ENCODE measurements at regions not wholly inside any gene's neighbourhood (a gene's known extent, or its start where the extent isn't known, plus 50 kb on each side); places are given as distances from the start of the nearest gene placed in this dataset.
A peak's percentile ranks its signal among the peaks of the same experiment; 100 is the strongest.

DNA sequence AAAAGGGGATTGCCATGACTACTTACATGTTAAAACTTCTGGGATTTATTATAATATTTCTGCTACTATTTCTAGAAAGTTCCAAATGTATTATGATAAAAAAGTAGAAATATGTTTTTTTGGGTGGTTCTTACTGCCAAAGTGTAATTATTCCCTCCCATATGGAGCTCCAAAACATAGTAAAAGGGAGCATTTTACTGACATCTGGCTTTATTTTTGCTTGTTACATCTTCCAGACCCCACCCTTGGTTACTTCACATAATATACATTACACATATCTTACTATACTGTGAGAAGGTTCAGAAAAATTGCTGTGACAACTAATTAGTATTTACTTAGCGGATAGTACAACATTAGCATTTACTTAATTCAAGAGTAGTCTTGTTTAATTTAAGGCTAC is 205.1 kb upstream of the TLL1 start:
- DNase-seq = no peak

DNA sequence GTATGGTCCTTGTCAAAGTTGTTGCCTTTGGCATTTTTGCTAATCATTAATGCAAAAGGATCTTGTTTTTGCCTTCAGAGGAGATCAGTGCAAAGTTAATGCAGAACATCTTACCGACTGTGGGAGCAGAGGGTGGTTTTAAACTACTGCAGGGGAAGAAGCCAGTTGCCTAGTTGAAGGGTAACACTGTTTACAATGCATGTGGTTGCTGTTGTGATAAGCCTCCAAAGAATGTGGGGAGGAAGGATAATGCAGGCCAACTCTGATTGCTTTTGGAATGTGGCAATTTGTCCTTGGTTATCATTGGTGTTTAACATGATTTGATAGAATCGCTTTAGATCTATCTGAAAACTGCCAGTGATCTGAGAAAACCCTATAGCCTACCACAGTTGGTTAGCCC is 204.3 kb upstream of the TLL1 start:
- no peak for DNase-seq

DNA sequence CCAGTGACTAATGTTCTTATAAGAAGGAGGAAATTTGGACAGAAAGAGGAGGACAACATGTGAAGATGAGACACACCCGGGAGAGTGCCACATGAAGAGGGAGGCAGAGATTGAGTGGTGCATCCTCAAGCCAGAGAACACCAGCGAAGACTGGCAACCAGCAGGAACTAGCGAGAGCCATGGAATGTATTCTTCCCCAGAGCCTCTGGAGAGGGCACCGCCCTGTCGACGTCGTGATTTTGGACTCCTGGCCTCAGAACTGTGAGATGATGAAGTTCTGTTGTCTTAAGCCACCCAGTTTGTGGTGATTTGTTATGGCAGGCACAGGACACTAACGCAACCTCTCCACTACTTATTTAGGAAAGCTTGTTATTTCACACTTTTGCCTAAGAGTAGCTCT is 196.0 kb upstream of the TLL1 start:
- no peak for DNase-seq

DNA sequence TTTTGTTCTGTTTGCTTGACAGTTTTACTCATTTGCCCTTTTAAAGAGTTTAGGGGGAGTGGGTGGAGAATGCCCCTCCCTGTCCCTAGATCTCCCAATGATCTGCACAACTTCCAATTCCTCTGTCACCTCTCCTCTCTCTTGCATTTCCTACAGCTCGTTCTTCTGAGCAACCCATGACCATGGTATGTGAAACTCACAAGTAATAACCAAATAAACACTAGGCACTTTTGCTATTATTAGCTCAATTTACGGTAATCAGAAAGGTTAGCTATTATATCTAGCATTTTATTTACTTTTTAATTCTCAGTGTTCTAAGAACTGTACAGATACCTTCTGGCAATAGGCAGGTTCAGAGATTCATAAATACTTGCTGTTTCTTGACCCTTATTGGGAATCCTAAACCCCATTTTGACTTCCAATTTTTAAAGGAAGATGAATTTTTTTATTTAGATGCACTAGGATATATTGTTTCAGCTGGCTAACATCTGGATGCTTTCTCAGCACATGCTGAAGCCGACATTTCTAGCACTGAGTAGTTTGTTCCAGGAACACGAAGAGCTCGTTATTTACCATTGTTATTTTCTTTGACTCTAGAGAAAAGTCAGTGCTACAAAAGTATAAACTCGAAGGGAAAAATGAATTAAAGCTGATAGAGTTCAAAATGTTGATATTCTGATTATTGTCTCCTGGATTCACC is 194.7 kb upstream of the TLL1 start:
- DNase-seq = no peak

DNA sequence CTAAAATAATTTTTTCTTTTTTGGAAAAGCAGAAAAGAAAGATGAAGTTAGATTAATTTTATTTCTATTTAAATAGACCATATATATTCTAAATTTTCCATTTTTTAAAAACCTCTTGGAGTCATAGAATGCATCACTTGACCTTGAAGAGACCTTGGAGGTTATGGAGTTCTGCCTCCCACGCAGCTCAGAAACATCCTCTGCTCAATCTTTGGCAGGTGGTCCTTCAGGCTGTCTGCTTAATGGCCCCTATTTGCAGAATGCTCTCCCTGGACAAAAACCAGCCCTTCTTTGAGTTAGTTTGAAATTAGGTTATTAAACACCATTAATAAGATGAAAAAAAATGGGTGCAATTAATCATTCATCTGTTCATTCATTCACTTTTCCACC is 194.1 kb upstream of the TLL1 start:
- DNase-seq = no peak

DNA sequence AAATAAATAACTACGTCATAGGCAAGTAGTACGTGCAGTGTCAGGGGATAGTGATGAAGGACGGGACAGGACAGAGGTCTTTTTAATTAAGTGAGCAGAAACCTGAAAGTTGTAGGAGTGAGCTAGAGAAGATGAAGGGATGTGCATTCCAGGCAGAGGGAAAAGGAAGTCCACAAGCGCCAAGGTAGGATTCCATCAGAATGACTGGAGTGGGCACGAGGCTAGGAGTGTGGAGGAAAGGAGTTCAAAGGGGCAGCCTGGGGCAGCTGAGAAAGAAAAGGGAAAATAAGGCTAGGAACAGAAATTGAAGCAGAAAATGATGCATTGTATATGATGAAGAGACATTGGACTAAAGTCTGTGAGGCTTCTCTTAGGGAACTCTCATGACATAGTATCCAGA is 192.2 kb upstream of the TLL1 start:
- DNase-seq = no peak

DNA sequence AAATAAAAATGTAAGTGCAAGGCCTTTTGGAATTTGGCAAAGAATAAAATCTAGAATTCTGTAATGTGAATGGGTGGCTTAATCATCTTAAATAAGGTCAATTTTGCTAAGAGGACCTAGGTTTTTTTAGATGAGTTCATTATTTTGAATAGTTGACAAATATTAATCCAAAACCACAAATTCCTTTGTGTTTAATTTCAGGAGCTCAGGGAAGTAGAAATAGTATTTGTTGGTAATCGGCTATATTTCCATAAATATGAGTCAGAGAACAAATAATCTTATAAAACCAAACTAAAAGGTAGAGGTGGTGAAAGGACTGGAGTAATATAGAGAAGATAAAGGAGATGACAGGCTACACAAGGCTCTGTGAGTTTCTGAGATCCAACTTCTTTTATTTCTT is 190.4 kb upstream of the TLL1 start:
- DNase-seq = no peak

DNA sequence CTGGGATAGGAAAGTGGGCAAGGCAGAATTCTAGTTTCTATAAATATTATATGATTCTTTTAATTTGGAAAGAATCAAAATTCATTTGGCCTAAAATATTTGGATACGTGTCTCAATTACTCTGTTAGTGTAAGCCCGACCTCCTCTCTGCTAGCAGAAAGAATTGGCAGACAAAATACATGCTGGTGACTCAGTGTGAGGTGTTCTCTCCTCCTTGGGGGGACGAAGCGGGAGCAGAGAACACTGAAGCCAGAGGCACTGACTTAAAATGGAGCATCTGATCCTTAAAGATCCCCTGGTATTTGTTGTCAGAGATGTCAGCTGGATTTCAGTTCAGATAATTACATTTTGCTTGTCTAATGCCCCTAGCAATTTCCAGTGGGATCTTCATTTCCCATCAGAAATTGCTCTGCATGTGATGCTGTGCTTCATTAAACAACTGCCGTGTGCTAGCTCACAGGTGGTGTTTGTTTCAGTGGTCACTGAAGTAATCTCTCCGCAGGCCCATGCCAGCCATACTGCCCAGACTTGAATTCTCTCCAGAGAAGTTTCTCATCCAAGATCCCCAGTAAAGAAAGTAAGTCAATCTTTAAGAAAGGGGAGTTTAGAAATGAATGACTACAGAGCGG is 188.7 kb upstream of the TLL1 start:
- no peak for DNase-seq

DNA sequence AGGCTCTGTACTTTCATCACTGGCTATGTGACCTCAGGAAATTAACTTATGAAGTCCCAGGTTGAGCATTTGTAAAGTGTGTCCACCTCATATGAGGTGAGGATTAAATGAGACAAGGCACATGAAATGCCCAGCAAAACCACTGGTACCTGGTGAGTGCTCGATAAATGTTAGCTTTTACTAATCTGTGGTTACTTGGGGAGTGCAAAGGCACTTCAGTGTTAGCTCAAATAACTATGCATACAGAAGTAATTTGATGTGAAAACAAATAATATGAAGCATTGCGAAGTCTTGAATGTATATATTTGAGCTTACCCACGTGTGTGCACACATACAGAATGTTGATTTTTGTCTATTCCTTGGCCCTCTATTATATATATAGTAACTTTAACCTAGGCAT is 186.3 kb upstream of the TLL1 start:
- no peak for DNase-seq

DNA sequence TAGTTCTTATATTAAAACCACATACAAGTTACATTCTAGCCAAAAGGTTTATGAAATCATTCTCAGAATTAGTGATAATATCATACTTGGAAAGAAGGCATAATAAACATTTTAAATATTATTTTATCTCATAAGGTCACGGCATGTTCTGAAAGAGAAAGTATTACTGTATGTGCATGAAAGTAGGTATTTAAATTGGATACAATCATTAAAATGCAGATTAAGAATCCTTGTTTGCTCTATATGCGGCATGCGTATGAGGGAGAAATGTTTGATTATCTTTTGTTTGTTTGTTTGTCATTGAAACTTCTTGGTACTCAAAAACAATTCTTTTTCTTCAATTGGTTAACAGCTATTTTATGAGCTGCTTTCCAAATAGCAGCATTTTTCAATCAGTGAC is 183.9 kb upstream of the TLL1 start:
- DNase-seq = no peak

DNA sequence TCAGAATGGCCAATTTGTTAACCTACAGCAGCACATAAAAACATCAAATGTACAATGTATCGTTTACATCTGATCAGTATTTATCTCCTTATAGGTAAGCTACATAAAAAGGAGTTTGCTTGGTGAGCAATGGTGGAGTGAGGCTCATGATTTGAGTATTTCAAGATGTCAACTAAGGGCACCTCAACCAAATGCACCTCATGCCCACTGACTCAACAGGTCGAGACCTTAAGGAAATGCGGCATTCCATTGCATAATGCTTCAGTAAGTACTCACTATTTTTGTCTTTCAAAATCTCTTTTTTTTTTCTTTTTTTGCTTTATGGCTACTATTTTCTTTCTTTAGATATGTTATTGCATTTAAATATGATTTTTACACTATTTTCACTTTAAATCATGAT is 181.0 kb upstream of the TLL1 start:
- DNase-seq = no peak

DNA sequence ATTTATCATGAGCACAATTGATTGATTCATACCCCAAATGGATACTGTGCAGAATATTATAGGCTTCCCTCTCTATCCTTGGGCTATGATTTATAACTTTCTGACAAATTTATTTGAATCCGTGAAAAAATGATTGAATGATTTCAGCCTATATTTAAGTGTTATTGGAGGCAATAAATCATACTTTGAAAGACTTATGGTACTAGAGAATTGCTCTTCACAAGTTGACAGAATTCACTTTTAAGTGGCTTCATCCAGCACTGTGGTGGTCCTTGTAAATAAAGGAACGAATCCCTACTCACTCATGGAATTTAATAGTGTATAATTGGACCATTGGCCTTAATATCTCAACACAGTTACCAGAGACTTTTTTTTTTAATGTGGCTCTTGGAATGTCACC is 174.8 kb upstream of the TLL1 start:
- DNase-seq = no peak

DNA sequence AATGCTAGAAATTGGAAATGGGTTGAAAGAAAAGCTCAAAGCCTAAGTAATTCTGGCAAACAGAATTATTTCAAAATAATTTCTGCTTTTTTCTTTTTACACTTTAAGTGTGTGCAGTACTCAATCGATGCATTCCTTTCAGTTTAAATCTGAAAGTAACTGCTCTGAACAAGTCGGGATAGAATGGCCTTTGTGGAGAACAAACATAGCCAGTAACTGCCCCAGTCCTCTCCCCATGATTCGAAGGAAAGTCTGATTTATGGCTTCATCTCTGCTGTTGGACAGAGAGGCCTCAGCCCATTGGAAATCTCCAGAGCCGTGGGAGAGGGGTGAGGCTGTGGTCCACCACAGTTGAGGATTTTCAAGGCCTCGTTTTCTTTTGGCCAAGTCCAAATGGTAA is 174.0 kb upstream of the TLL1 start:
- no peak for DNase-seq

DNA sequence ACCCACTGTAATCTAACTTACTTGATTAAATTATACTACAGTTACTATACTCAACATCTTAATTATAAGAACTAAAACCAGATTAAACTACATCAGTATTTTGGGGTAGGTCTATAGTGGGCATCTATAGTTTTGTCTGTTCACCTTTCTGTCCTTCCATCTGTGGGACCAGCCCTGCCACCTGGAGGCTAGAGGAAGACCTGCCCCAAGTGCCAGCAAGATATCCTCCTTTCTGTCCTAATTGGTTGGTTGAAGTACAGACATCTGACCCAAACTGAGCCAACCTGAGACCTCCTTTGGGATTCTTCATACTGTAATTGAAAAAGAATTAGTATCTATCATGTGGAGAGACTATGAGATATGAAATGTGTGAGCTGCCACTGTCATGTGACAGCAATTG is 172.2 kb upstream of the TLL1 start:
- DNase-seq = no peak

DNA sequence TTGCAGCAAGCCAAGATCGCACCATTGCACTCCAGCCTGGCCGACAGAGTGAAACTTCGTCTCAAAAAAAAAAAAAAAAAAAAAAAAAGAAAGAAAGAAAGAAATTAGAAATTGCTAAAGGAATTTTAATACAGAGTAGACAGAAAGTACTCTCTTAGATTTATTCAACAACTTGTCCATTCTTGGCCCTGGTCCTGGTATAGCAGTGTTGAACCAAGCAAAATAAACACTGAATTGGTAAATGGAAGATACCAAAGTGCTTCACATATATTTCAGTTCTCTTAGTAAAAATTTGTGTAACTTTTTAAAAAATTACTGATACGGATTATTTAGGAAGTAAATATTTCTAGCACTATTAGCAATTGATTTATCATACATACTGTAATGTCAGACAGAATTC is 165.9 kb upstream of the TLL1 start:
- no peak for DNase-seq

DNA sequence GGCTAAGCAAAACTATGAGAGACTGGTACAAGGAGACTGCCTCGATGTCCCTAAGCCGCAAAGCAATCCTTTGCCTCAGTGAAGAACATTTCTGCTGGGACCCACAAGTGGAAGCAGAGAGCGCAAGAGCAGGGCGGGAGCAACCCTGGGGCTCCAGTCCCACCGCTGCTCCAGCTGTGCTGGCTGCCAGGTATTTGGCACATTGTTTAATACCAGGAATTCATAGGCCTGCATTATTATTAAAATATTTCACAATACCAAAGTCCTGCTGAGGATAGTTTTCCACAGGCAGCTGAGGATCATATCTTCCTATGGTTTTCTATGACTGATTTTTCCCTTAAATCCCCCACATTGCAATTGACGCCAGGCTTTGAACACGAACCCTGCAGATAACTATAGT is 163.5 kb upstream of the TLL1 start:
- DNase-seq = no peak

DNA sequence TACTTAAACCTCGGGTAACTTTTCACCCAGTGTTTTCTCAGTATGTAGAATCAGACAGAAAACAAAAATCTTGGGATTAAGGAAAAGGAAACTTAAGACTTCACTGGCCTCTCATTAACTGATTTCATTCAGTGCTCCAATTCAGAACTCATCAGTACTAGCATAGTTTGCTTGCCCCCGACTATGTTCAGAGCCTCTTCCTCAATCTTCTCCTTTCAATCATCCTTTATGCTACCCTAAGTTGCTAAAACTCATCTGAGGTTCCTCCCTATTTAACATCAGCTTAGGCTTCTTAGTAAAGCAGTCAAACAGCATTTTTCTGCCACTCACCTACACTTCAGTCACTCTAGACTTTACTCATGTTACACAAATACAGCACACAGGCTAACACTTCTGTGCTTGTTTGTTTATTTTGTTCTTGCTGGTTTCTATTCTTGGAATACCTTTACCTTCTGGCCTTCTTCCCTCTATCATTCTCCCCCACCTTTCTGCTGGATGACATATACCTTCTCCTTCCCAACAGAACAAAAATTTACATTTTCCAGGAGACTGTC is 163.0 kb upstream of the TLL1 start:
- DNase-seq = peak; percentile 32 to 48

DNA sequence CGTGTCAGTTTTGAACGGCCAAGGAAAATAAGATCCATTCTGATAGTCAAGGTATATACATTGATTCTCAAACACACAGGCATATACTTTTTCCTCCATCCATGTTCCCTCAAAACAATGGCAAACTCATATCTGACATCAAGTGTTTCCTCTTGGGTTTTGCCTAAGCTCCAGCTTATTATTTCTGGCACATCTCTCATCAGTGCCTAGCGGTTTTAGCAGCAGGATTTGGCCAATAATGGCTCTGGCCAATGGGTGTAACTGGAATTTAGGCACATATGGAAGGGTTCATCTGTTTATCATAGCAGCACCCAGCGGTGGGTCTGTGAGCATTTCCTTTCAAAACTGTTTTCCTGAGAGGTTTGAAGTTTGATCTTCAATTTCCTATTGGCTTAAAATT is 161.6 kb upstream of the TLL1 start:
- DNase-seq = no peak

DNA sequence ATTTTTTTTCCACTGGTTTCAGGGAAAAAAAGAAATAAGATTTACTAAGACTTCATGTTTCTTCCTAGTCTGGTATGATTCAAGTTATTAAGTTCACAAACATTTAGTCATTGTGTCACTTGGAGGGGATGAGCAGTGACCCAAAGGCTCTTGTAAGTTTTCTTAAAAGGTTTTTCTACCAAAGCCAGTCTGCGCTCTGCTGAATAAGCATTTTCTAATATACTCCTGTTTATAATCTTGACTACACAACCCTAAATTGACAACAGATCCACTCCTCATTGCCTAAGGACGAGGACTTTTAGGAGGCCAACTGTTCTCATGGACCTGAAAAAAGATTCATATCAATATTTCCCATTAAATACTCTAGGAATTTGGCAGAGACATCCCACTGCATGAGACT is 161.1 kb upstream of the TLL1 start:
- DNase-seq = no peak

DNA sequence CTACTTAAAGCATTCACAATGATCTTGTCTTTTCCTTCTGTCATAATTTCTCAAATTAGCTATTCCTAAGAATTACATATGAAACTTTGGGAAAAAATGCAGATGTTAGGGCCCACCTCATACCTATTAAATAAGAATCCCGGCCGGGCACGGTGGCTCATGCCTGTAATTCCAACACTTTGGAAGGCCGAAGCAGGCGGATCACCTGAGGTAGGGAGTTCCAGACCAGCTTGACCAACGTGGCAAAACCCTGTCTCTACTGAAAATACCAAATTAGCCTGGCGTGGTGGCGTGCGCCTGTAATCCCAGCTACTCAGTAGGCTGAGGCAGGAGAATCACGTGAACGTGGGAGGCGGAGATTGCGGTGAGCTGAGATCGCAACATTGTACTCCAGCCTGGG is 158.4 kb upstream of the TLL1 start:
- DNase-seq = no peak

DNA sequence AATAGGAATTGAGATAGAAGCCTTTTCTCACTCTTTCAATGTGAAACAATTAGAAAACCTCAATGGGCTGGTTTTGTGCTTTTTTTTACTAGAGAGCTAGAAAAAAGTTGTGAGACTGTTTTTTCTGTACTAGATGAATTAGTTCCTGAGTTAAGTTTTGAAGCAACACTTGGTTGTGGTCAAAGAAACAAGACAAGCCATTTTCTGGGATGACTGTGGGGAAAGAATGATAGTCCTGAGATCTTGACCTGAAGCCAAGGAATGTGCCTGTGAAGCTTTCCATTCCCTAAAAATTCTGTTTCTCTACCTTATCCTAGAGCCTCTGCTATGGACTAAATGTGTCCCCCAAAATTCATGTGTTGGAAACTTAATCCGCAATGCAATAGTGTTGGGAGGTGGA is 157.8 kb upstream of the TLL1 start:
- no peak for DNase-seq

DNA sequence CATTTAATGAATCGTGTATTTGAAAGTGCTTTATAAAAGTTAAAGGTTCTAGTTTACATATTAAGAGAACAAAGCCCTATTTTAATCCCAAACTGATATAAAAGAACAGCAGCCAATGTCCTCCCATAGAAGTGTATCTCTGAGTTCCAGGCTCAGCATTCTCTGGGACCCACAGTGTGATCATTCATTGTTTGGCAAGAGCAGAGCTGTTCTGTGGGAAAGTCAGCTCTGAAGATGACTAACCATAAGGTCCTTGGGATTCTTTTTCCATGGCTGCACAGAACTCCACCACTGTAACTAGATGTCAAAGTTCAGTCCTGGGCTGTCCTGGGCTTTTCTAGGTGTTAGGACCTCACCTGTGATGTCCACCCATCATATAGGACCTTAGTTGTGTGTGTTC is 157.0 kb upstream of the TLL1 start:
- no peak for DNase-seq

DNA sequence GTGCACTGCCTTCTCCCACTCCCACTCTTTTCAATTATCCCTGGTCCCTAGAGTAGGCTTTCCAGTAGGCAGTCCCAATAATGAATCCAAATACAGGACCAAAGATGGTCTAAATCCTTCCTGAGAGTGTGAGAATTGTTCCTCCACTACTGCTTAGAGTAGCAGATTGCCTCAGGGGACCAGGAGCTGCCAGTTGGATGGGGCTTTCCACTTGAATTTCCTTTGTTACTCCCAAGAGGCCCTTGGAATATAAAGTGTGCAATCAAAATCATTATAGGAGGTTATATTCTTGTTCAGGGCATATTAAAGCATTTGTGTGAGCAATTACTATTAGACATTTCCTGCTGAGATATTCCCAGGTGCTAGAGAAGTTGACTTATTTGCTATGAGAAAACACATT is 156.6 kb upstream of the TLL1 start:
- DNase-seq = no peak

DNA sequence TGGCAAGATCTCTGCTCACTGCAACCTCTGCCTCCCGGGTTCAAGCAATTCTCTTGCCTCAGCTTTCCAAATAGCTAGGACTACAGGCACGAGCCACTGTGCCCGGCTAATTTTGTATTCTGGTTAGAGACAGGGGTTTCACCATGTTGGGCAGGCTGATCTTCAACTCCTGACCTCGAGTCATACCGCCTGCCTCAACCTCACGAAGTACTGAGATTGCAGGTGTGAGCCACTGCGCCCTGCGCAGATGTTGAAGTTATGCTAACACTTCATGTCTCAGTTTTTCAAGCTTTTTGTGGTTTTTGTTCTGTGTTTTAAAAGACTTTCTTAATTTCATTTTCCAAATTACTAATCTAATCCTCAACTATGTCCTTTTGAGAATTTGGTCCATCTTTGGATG is 154.4 kb upstream of the TLL1 start:
- no peak for DNase-seq

Data from right lung (tissue), 2 donors.